Umbilical cord (tissue), 1 donor: ENCODE measurements at regions not wholly inside any gene's neighbourhood (a gene's known extent, or its start where the extent isn't known, plus 50 kb on each side); places are given as distances from the start of the nearest gene placed in this dataset.
"Not testable (repeated sequence)": the region's sequence is repeated elsewhere in the genome, so short reads cannot be mapped to it uniquely, and the experiment has no call there.

Experiments
- DNase-seq: peaks from one replicate; pipeline ENCODE4 v3.0.0-alpha.2; 2015; ENCODE audit warnings: low spot score

DNA sequence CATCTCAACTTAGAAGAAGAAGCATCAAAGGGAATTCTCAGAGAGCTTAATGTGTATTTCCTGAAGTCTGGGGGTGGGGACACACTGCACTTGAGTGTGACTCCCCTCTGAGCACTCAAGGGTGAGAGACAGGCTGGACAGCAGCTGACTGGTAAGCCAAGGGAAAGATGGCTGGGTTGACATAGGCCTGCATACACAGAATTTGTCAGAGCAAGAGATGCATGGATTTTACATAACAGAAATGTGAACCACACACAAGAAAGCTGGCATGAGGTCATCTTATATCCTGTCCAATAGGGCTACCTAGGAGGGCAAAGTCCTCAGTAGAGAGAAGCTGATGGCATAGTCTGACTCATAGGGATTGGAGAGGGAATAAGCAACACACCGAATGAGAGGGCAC lies 114.3 kb upstream of the EPB41L4A start:
- DNase-seq, result no peak

DNA sequence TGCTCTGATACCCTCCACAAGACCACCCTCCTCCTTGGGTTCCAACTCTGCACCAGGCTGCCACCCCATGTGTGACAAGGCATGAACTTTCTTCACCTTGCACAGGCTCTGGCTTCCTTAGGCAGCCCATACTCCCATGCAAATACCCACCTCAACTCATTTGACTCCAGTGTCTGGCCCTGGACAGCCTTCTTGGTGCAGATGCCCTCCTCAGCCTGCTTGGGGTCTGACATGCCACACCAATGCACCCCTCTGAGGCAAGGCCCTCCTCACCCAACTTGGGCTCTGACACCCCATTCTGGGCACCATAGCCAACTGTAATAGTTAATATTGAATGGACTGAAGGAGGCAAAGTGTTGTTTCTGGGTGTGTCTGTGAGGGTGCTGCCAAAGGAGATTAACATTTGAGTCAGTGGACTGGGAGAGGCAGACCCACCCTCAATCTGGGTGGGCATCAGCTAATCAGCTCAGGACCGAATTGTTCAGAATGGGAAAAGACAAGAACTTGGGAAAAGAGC lies 115.0 kb upstream of the EPB41L4A start:
- DNase-seq, result no peak

GRCh38 chr5:112534611-112535255 lies 115.7 kb upstream of the EPB41L4A start:
- peak; percentile 12 for DNase-seq

GRCh38 chr5:112535356-112535755 lies 116.3 kb upstream of the EPB41L4A start:
- DNase-seq, result no peak

- DNase-seq, result not testable (repeated sequence)
Observed at GRCh38 chr5:112544558-112544957, 125.5 kb upstream of the EPB41L4A start.

GRCh38 chr5:112546946-112547592 lies 128.0 kb upstream of the EPB41L4A start:
- DNase-seq, result no peak

GRCh38 chr5:112548246-112548881 lies 129.3 kb upstream of the EPB41L4A start:
- DNase-seq, result peak; percentile 96

DNA sequence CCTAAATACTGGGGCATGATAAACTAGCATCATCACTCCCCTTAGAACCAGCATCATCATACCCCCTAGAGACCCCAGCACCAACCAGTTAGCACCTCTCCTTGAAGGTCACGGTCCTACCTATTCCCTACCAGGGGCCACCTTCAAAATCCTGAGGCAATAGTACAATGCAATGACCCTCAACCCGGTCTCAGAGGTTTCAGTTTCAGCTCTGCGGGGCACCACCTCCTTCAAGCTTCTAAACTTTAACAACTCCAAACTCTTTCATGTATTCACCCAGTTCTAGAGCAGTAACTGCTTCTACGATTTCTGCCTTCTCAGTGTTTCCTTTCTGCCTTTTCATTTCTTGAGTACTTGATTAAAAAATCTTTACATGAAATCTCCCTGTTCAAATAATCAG lies 130.1 kb upstream of the EPB41L4A start:
- peak; percentile 57 for DNase-seq

DNA sequence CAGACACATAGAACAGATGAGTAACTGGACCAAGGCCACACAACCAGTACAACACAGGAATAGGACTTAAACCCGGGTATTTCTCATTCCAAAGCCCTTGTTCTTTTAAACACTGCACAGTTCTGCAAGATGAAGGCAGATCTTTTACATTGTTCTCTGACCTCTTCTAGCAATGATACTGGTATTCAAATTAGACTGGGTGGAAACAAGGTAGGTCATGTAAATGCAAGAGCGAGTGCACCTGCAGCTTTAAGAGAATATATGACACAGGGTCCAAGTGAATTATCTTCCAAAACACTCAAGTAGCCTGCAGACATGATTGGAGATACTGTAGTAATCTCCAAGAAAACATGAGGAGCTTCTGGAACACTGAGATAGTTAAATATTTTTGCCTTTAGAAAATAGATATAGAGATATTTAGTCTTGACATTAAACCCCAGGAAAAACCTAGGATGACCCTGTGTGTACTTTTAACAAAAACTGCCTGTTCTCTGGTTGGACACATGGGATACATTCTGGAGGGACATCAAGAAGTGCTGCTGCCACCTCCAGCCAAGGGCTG lies 130.6 kb upstream of the EPB41L4A start:
- DNase-seq, result peak; percentile 7

GRCh38 chr5:112551419-112552032 lies 132.4 kb upstream of the EPB41L4A start:
- peak; percentile 82 for DNase-seq

DNA sequence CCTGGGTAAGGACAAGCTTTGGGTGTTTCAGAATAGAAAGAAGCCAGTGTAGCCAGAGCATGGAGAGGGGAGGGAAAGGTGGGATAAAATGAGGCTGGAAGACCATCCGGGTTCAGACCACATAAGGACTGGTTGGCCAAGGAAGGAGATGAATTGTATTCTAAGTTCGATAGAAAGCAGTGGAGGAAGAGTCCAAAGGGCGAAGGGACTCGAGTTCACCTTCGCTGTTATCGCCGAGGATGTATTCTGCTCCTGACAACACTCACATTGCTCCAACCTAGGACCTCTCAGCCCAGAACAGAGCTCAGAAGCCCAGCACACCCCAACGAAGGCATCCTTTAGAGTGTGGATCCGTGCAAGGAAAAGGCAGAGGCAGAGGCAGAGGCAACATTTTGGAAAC lies 133.1 kb upstream of the EPB41L4A start:
- DNase-seq, result no peak

DNA sequence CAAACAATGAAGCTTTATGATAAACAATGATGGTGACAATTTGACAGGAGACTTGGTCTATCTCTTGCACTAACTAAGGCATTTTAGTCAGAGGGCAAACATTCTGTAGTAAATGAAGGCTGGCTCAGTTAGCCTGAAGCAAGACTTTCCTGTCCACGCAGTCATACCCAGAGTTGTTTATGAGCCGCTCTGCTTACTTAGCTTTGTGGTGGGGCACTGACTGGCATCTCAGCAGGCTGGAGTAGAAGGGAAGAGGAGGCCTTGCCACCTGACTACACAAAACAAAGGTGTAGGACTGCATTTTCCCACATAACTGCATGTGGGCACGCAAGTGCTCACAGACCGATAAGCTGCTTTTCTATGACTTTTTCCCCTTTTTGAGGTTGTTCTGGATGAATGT lies 133.7 kb upstream of the EPB41L4A start:
- DNase-seq, result no peak

DNA sequence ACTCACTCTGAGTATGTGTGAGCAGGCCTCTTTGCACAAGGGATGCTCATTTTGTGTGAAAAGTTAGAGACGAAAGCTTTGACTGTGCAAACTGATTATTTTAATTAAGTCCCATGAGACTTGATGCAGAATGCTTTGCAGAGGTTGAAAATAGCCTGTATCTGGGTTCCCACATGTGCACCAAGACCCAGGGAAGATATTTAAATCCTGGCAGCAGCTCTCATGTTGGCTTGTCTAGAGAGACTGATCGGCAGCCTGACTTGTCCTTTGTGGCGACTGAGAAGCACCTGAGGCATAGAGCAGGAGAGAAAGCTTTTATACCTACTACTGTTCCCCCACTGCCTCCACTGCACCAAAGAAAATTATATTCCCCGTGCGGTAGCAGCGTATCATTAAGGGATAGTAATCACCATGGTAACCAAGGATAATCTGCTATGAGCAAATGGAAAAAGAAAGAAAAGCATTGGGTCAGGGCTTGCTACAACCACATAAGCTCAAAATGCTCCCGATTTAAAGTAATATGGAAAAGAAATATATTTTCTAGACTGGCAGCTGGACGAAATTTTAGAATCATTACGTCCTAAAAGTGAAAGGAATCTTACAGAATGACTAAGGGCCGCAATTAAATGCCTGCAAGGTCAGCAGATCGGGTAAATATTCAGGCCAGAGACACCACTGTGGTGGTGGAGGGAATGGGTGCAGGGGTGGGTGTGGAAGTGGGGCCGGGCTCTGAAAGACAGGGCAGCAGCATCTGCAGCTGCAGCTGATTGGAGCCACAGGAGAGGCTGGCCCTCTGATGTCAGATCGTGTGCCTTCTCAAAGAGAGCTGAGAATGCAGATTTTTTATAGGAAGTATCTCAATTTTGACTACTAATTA lies 135.3 kb upstream of the EPB41L4A start:
- no peak for DNase-seq

DNA sequence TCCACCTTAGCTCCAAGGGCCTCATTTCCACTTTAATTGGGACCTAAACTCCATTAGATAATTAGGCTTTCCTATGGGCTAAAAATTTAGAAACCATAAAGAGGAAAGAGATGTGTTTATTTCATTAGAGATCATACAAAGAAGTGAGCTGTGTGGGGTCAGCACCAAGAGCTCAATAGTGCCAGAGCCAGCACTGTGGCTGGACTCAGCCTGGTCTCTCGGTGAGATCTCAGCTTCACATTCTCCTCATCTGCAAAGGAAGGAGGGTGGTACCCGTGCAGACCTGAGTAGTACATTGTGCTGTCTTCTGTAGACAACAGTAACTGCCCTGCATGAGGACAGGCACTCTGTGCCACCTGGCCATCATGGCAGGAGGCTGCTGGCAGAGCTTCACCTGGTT lies 136.1 kb upstream of the EPB41L4A start:
- DNase-seq, result no peak

DNA sequence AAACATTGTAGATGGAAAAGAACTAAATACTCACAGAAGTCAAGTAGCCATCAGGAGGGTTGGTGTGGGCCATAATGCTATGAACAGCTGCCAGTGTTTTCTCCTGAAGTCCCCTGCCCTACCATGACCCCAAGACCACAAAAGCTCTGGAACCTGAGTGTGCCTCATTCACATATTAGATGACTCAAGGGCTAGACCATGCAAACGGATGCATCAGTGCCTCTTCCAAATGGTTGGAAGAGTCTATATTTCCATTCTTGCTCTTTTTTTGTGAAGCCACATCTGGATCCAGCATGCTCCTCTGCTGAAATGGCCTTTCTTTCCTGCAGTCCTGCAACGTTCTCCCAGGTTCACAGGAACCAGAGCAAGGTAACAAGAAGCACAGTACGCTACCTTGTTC lies 136.6 kb upstream of the EPB41L4A start:
- DNase-seq, result no peak

DNA sequence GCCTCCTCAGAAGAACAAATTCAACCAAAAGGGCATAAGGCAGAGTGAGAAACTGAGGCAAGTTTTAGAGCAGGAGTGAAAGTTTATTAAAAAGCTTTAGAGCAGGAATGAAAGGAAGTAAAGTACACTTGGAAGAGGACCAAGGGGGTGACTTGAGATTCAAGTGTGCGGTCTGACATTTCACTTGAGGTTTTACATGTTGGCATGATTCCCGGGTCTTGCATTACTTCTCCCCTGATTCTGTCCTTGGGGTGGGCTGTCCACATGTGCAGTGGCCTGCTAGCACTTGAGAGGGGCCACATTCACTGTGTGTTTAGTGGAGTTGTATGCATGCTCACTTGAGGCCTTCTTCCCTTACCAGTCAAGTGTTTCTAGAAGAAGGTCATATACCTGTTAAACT lies 140.4 kb upstream of the EPB41L4A start:
- not testable (repeated sequence) for DNase-seq

GRCh38 chr5:112560371-112560770 lies 141.3 kb upstream of the EPB41L4A start:
- no peak for DNase-seq

GRCh38 chr5:112563169-112563826 lies 144.2 kb upstream of the EPB41L4A start:
- DNase-seq, result no peak

DNA sequence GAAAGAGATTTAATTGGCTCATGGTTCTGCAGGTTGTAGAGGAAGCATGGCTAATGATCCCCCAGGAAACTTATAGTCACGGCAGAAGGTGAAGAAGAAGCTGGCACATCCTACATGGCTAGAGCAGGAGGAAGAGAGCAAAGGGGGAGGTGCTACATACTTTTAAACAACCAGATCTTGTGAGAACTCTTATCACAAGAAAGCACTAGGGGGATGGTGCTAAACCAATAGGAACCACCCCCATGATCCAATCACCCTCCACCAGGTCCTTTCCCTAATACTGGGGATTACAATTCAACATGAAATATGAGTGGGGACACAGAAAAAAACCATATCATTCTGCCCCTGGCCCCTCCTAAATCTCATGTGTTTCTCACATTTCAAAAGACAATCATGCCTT lies 147.2 kb upstream of the EPB41L4A start:
- DNase-seq, result no peak

- no peak for DNase-seq
Observed at GRCh38 chr5:112569596-112569995, 150.5 kb upstream of the EPB41L4A start.
